ENCODE measurements at regions not wholly inside any gene's neighbourhood (a gene's known extent, or its start where the extent isn't known, plus 50 kb on each side); places are given as distances from the start of the nearest gene placed in this dataset.
"Not testable (repeated sequence)": the region's sequence is repeated elsewhere in the genome, so short reads cannot be mapped to it uniquely, and the experiment has no call there.

DNA sequence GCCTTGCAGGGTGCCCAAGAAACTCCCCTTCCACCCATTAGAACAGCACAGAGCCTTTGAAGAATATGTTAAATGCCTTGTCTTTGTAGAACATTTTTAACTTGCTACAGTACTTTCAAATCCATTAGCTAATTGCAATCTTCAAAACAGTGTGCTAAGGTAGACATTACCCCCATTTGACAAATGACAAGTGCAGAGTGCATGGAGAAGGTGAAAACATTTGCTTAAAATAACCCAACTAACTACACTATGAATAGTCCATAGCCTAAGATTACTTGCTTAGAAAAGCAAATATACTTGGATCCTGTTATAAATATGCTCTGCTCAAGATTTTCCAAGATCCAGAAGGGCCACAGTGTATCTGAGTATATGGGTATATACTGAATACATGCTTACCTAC, 87.0 kb upstream of the G2E3 start:
- H3K9me3 ChIP-seq, result no peaks in the 10 kb centered on the region
- ChIA-PET POLR2A (no interaction called here), CTCF (no interaction called here)
- no peak overlapping the region for H3K4me2 ChIP-seq
- H3K4me1 ChIP-seq, result no peaks in the 10 kb centered on the region
- TF ChIP-seq HOXB5 (CRISPR knock-in tag; IDR thresholded peaks at IDR 0.05) (no peak), HOXB13 (CRISPR knock-in tag; IDR thresholded peaks at IDR 0.05; ENCODE audit: low read depth) (no peak), HOXA7 (CRISPR knock-in tag; IDR thresholded peaks at IDR 0.05) (no peak), BHLHE40 (IDR thresholded peaks at IDR 0.05; ENCODE audit: low read depth, low read length) (no peak), FOSB (CRISPR knock-in tag; IDR thresholded peaks at IDR 0.05) (no peak), JUNB (IDR thresholded peaks at IDR 0.05) (no peak), EHMT2 (IDR thresholded peaks at IDR 0.05; ENCODE audit: low read depth) (no peak), RAD21 (conservative IDR thresholded peaks at IDR 0.05 in 1 of 2, IDR thresholded peaks at IDR 0.05 in 1 of 2) (no peak), CBX8 (IDR thresholded peaks at IDR 0.05) (no peak), HEYL (CRISPR knock-in tag; IDR thresholded peaks at IDR 0.05) (no peak), CEBPB (IDR thresholded peaks at IDR 0.05) (no peak), CBX2 (IDR thresholded peaks at IDR 0.05; ENCODE audit: borderline replicate concordance, low read depth) (no peak), JUN (IDR thresholded peaks at IDR 0.05) (no peak), SMC3 (IDR thresholded peaks at IDR 0.05) (no peak), CHD2 (IDR thresholded peaks at IDR 0.05; ENCODE audit: low read length, partially characterized antibody) (no peak), MAFK (IDR thresholded peaks at IDR 0.05; ENCODE audit: partially characterized antibody) (no peak), ZFP36 (IDR thresholded peaks at IDR 0.05; ENCODE audit: borderline replicate concordance, partially characterized antibody) (no peak)
- TF ChIP-seq, protein P1, sequence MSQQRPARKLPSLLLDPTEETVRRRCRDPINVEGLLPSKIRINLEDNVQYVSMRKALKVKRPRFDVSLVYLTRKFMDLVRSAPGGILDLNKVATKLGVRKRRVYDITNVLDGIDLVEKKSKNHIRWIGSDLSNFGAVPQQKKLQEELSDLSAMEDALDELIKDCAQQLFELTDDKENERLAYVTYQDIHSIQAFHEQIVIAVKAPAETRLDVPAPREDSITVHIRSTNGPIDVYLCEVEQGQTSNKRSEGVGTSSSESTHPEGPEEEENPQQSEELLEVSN (IDR thresholded peaks at IDR 0.05; ENCODE audit: borderline replicate concordance, low read depth), result no peak
- TF ChIP-seq, protein P2, sequence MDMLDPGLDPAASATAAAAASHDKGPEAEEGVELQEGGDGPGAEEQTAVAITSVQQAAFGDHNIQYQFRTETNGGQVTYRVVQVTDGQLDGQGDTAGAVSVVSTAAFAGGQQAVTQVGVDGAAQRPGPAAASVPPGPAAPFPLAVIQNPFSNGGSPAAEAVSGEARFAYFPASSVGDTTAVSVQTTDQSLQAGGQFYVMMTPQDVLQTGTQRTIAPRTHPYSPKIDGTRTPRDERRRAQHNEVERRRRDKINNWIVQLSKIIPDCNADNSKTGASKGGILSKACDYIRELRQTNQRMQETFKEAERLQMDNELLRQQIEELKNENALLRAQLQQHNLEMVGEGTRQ (IDR thresholded peaks at IDR 0.05), result no peak
- TF ChIP-seq, protein P3, sequence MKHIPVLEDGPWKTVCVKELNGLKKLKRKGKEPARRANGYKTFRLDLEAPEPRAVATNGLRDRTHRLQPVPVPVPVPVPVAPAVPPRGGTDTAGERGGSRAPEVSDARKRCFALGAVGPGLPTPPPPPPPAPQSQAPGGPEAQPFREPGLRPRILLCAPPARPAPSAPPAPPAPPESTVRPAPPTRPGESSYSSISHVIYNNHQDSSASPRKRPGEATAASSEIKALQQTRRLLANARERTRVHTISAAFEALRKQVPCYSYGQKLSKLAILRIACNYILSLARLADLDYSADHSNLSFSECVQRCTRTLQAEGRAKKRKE (CRISPR knock-in tag; IDR thresholded peaks at IDR 0.05; ENCODE audit: low read depth), result no peak
- no peak for DNase-seq (ENCODE audit: low read depth in 1 of 2, low spot score in 1 of 2)
- ATAC-seq, result no peak
- H3K27ac ChIP-seq, result no peak overlapping the region
- no peak overlapping the region for H3K4me3 ChIP-seq
- no peak for FAIRE-seq

DNA sequence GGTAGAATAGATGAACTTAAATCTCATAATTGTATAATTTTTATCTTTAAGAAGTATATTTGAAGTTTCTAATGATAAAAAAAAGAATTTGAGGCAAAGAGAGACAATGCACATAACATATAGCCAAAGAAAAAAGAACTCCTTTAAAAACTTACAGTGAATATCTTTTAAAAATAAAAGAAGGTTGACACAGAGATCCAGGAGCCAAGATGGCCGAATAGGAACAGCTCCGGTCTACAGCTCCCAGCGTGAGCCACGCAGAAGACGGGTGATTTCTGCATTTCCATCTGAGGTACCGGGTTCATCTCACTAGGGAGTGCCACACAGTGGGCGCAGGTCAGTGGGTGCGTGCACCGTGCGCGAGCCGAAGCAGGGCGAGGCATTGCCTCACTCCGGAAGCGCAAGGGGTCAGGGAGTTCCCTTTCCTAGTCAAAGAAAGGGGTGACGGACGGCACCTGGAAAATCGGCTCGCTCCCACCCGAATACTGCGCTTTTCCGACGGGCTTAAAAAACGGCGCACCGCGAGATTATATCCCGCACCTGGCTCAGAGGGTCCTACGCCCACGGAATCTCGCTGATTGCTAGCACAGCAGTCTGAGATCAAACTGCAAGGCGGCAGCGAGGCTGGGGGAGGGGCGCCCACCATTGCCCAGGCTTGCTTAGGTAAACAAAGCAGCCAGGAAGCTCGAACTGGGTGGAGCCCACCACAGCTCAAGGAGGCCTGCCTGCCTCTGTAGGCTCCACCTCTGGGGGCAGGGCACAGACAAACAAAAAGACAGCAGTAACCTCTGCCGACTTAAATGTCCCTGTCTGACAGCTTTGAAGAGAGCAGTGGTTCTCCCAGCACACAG, 84.9 kb upstream of the G2E3 start:
- H3K9me3 ChIP-seq; FAIRE-seq; CTCF ChIA-PET; H3K4me1 ChIP-seq; ATAC-seq; POLR2A ChIA-PET; H3K27ac ChIP-seq; H3K4me3 ChIP-seq; H3K4me2 ChIP-seq; DNase-seq (ENCODE audit: low read depth in 1 of 2, low spot score in 1 of 2): not testable (repeated sequence)
- WGBS (ENCODE audit: missing lambda C conversion rate), result 67% methylated on average over 29 of the region's 36 CpGs

DNA sequence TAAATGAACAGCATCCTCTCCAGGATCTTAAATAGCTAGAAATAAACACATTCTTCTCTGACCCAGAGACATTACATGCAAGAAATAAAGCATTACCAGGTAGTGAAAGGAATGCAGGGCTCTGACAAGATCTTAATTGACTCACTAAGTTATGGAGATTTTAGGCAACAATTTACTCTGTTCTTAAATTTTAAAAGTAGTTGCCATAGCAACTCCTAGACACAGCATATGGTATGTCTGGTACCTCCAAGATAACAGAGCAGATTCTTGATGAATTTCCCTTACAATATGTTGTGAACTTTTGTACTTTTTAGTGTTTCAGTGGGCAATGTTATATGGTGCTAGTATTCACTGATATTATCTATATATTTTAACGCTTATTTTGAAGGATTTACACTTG, 76.7 kb upstream of the G2E3 start:
- 0% methylated on average over 1 of the region's 1 CpG for WGBS (ENCODE audit: missing lambda C conversion rate)
- Histone ChIP-seq H3K4me2 (no peak overlapping the region), H3K9me3 (no peaks in the 10 kb centered on the region), H3K4me3 (no peak overlapping the region), H3K4me1 (no peaks in the 10 kb centered on the region), H3K27ac (no peak overlapping the region)
- no peak for FAIRE-seq
- POLR2A ChIA-PET, result no interaction called here
- ATAC-seq, result no peak
- CTCF ChIA-PET, result interaction anchor here (0.8 kb wide), 1 partner anchor 8 kb away, joined by 3 read pairs; no protein-coding TSS in a partner anchor
- no peak for DNase-seq (ENCODE audit: low read depth in 1 of 2, low spot score in 1 of 2)
- no peak for TF ChIP-seq RCOR1 (IDR thresholded peaks at IDR 0.05; ENCODE audit: low read depth, low read length)
- TF ChIP-seq SMC3 (IDR thresholded peaks at IDR 0.05), result no peak
- no peak for TF ChIP-seq HOXB5 (CRISPR knock-in tag; IDR thresholded peaks at IDR 0.05)
- TF ChIP-seq RNF2 (IDR thresholded peaks at IDR 0.05; ENCODE audit: borderline replicate concordance, low read depth), result no peak
- TF ChIP-seq, protein P1 (IDR thresholded peaks at IDR 0.05; ENCODE audit: borderline replicate concordance, low read depth), result no peak
- no peak for TF ChIP-seq RARB (CRISPR knock-in tag; IDR thresholded peaks at IDR 0.05)
- TF ChIP-seq JUNB (IDR thresholded peaks at IDR 0.05), result no peak
- TF ChIP-seq, protein P4, sequence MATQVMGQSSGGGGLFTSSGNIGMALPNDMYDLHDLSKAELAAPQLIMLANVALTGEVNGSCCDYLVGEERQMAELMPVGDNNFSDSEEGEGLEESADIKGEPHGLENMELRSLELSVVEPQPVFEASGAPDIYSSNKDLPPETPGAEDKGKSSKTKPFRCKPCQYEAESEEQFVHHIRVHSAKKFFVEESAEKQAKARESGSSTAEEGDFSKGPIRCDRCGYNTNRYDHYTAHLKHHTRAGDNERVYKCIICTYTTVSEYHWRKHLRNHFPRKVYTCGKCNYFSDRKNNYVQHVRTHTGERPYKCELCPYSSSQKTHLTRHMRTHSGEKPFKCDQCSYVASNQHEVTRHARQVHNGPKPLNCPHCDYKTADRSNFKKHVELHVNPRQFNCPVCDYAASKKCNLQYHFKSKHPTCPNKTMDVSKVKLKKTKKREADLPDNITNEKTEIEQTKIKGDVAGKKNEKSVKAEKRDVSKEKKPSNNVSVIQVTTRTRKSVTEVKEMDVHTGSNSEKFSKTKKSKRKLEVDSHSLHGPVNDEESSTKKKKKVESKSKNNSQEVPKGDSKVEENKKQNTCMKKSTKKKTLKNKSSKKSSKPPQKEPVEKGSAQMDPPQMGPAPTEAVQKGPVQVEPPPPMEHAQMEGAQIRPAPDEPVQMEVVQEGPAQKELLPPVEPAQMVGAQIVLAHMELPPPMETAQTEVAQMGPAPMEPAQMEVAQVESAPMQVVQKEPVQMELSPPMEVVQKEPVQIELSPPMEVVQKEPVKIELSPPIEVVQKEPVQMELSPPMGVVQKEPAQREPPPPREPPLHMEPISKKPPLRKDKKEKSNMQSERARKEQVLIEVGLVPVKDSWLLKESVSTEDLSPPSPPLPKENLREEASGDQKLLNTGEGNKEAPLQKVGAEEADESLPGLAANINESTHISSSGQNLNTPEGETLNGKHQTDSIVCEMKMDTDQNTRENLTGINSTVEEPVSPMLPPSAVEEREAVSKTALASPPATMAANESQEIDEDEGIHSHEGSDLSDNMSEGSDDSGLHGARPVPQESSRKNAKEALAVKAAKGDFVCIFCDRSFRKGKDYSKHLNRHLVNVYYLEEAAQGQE (IDR thresholded peaks at IDR 0.05), result no peak
- no peak for TF ChIP-seq HOXB13 (CRISPR knock-in tag; IDR thresholded peaks at IDR 0.05; ENCODE audit: low read depth)
- no peak for TF ChIP-seq CEBPB (IDR thresholded peaks at IDR 0.05)
- no peak for TF ChIP-seq PHF8 (IDR thresholded peaks at IDR 0.05; ENCODE audit: borderline replicate concordance, low read depth)
